ENCODE measurements at regions not wholly inside any gene's neighbourhood (a gene's known extent, or its start where the extent isn't known, plus 50 kb on each side); places are given as distances from the start of the nearest gene placed in this dataset.

DNA sequence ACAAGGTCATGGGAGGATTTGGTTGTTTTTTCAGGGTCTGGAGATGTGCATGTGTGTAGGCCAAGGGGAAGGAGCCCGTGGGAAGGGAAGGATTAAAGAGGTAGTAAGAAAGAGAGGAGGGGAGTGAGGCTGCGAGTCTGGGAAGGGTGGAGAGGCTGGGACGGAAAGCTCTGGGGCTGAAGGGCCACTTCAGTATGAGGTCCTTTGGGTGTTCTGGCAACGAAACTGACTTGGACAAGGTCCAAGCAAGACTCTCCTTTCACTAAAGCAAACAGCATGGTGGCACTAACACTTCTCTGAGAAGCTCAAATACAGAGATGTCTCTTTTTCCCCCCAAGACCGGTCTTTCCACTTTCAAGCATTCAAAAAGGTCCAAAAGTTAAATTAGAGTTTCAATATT lies 394.5 kb downstream of the ARHGEF28 start:
- TF ChIP-seq, protein P1, sequence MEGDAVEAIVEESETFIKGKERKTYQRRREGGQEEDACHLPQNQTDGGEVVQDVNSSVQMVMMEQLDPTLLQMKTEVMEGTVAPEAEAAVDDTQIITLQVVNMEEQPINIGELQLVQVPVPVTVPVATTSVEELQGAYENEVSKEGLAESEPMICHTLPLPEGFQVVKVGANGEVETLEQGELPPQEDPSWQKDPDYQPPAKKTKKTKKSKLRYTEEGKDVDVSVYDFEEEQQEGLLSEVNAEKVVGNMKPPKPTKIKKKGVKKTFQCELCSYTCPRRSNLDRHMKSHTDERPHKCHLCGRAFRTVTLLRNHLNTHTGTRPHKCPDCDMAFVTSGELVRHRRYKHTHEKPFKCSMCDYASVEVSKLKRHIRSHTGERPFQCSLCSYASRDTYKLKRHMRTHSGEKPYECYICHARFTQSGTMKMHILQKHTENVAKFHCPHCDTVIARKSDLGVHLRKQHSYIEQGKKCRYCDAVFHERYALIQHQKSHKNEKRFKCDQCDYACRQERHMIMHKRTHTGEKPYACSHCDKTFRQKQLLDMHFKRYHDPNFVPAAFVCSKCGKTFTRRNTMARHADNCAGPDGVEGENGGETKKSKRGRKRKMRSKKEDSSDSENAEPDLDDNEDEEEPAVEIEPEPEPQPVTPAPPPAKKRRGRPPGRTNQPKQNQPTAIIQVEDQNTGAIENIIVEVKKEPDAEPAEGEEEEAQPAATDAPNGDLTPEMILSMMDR (IDR thresholded peaks at IDR 0.05), result no peak
- TF ChIP-seq POLR2A (IDR thresholded peaks at IDR 0.05) (no peak), EP300 (IDR thresholded peaks at IDR 0.05) (no peak), POLR2AphosphoS5 (IDR thresholded peaks at IDR 0.05) (no peak)
